OCI-LY1 (cell line): ENCODE measurements at regions not wholly inside any gene's neighbourhood (a gene's known extent, or its start where the extent isn't known, plus 50 kb on each side); places are given as distances from the start of the nearest gene placed in this dataset.

Source experiments
- EZH2 ChIP-seq: fragments of 200-600 bp; sonication (generic), shearing (Covaris generic); IDR thresholded peaks from 2 replicates; pipeline ENCODE4 v1.8.0; 2017; ENCODE audit warnings: borderline replicate concordance, mixed run types, mild to moderate bottlenecking, antibody characterized with exemption, low read length, moderate library complexity, mixed read lengths
- TF ChIP-seq, protein P1 (sequence below): fragments of 200-600 bp; sonication (generic), shearing (Covaris generic); IDR thresholded peaks from 2 replicates; pipeline ENCODE4 v1.5.1; 2017; ENCODE audit warnings: mild to moderate bottlenecking, antibody characterized with exemption, low read length, moderate library complexity, mixed read lengths

DNA sequence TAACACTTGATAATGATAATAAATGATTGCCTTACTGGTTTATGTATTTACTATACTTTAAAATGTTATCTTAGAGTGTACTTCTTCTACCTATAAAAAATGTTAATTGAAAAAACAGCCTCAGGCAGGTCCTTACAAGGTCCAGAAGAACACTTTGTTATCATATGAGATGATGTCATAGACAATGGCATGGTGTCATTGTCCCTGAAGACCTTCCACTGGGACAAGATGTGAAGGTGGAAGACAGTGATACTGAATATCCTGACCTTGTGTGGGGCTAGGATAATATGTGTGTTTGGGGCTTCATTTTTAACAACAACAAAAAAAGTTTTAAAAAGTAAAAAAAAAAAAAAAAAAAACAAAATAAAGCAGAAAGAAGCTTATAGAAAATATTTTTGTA lies 342.2 kb upstream of the KYNU start:
- TF ChIP-seq, protein P1, sequence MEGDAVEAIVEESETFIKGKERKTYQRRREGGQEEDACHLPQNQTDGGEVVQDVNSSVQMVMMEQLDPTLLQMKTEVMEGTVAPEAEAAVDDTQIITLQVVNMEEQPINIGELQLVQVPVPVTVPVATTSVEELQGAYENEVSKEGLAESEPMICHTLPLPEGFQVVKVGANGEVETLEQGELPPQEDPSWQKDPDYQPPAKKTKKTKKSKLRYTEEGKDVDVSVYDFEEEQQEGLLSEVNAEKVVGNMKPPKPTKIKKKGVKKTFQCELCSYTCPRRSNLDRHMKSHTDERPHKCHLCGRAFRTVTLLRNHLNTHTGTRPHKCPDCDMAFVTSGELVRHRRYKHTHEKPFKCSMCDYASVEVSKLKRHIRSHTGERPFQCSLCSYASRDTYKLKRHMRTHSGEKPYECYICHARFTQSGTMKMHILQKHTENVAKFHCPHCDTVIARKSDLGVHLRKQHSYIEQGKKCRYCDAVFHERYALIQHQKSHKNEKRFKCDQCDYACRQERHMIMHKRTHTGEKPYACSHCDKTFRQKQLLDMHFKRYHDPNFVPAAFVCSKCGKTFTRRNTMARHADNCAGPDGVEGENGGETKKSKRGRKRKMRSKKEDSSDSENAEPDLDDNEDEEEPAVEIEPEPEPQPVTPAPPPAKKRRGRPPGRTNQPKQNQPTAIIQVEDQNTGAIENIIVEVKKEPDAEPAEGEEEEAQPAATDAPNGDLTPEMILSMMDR = no peak
- no peak for TF ChIP-seq EZH2
